ENCODE measurements at regions not wholly inside any gene's neighbourhood (a gene's known extent, or its start where the extent isn't known, plus 50 kb on each side); places are given as distances from the start of the nearest gene placed in this dataset.
A peak's percentile ranks its signal among the peaks of the same experiment; 100 is the strongest.

DNA sequence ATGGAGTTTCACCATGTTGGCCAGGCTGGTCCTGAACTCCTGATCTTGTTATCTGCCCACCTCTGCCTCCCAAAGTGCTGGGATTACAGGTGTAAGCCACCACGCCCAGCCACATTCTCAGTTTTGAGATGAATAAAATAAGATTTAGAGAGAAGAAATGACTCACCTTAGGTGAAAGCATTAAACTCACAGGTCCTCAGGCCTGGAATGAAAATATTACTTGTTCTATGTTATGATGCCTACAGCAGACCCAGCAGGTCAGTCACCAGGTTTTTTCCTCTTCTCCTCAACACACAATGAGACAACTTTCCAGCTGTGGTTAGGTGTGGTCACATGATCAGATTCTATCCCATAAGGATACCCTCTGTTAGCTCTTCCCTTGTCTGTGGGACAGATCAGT lies 150.3 kb downstream of the C16orf95 start:
- TF ChIP-seq EZH2phosphoT487 (IDR thresholded peaks at IDR 0.05; ENCODE audit: low read depth, severe bottlenecking, unreplicated experiment) (no peak), EZH2 (IDR thresholded peaks at IDR 0.05; ENCODE audit: borderline replicate concordance) (no peak)
- TF ChIP-seq, protein P1, sequence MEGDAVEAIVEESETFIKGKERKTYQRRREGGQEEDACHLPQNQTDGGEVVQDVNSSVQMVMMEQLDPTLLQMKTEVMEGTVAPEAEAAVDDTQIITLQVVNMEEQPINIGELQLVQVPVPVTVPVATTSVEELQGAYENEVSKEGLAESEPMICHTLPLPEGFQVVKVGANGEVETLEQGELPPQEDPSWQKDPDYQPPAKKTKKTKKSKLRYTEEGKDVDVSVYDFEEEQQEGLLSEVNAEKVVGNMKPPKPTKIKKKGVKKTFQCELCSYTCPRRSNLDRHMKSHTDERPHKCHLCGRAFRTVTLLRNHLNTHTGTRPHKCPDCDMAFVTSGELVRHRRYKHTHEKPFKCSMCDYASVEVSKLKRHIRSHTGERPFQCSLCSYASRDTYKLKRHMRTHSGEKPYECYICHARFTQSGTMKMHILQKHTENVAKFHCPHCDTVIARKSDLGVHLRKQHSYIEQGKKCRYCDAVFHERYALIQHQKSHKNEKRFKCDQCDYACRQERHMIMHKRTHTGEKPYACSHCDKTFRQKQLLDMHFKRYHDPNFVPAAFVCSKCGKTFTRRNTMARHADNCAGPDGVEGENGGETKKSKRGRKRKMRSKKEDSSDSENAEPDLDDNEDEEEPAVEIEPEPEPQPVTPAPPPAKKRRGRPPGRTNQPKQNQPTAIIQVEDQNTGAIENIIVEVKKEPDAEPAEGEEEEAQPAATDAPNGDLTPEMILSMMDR (IDR thresholded peaks at IDR 0.05; ENCODE audit: poor library complexity) = no peak
- Histone ChIP-seq H4K20me1 (ENCODE audit: insufficient read depth, poor library complexity, severe bottlenecking) (no peaks in the 10 kb centered on the region), H2AFZ (no peak overlapping the region), H3K9me2 (replicated peaks; ENCODE audit: insufficient read depth) (no peaks in the 10 kb centered on the region), H3K36me3 (replicated peaks; ENCODE audit: insufficient read depth, low read depth) (no peaks in the 10 kb centered on the region), H3K27ac (no peak overlapping the region), H3K9me3 (ENCODE audit: low read depth) (no peaks in the 10 kb centered on the region), H3K4me2 (no peak overlapping the region), H3K79me2 (no peaks in the 10 kb centered on the region), H3K27me3 (no peaks in the 10 kb centered on the region), H3K4me1 (ENCODE audit: insufficient read depth) (no peaks in the 10 kb centered on the region), H3K4me3 (no peak overlapping the region)
- DNase-seq (ENCODE audit: low spot score) = no peak
- 95% methylated on average over 1 of the region's 1 CpG for WGBS (ENCODE audit: low lambda C conversion rate, missing lambda C conversion rate)

DNA sequence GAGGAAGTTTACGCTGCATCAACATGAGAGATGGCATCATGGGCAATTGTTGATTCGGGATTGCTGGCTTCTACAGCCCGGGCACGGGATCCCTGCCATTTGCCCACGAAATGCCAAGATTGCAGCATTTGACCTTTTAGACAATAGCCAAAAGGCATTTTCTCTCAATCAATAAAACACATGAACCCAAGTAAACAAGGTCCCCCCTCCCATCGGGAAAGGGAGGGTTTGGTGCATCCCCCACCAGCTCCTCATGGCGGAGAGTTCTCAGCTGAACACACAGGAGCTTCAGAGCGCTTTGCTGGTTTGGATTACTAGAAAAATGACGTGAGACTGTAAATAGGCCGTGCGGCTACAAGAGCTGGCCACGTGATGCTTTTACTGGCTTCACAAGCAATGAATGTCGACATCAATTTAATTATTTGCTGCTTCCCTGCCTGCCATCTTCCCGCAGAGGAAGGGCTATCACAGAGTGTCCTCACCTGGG lies 147.6 kb downstream of the C16orf95 start:
- H3K4me2 ChIP-seq = no peak overlapping the region
- H3K4me3 ChIP-seq = no peak overlapping the region
- no peaks in the 10 kb centered on the region for H3K9me2 ChIP-seq (replicated peaks; ENCODE audit: insufficient read depth)
- WGBS (ENCODE audit: low lambda C conversion rate, missing lambda C conversion rate) = 63% methylated on average over 14 of the region's 14 CpGs
- no peaks in the 10 kb centered on the region for H3K79me2 ChIP-seq
- H2AFZ ChIP-seq = no peak overlapping the region
- H3K36me3 ChIP-seq (replicated peaks; ENCODE audit: insufficient read depth, low read depth) = no peaks in the 10 kb centered on the region
- no peak overlapping the region for H3K27ac ChIP-seq
- H3K27me3 ChIP-seq = no peaks in the 10 kb centered on the region
- TF ChIP-seq EZH2 (IDR thresholded peaks at IDR 0.05; ENCODE audit: borderline replicate concordance) = no peak
- no peak for TF ChIP-seq EZH2phosphoT487 (IDR thresholded peaks at IDR 0.05; ENCODE audit: low read depth, severe bottlenecking, unreplicated experiment)
- TF ChIP-seq, protein P1 (IDR thresholded peaks at IDR 0.05; ENCODE audit: poor library complexity) = no peak
- no peaks in the 10 kb centered on the region for H3K9me3 ChIP-seq (ENCODE audit: low read depth)
- DNase-seq (ENCODE audit: low spot score) = peak; percentile 37
- no peaks in the 10 kb centered on the region for H4K20me1 ChIP-seq (ENCODE audit: insufficient read depth, poor library complexity, severe bottlenecking)
- H3K4me1 ChIP-seq (ENCODE audit: insufficient read depth) = no peaks in the 10 kb centered on the region

DNA sequence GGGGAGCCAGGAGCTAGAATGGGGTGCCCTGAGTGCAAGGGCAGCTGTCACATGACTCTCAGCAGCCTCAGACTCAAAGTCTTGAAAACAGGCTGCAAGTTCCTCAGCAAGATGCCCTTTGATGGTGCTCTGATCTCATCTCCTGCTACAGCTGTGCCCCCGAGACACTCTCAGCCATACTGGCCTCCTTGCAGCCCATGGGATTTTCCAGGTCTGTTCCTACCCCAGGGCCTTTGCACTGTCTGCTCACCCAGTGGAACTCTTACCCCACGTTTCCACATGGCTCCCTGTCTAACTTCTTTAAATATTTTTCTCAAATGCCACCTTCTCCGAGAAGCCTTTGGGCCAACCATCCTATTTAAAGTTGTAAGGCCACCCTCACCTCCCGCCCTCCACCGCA lies 146.9 kb downstream of the C16orf95 start:
- no peak overlapping the region for H3K4me3 ChIP-seq
- no peaks in the 10 kb centered on the region for H3K36me3 ChIP-seq (replicated peaks; ENCODE audit: insufficient read depth, low read depth)
- H4K20me1 ChIP-seq (ENCODE audit: insufficient read depth, poor library complexity, severe bottlenecking) = no peaks in the 10 kb centered on the region
- TF ChIP-seq EZH2phosphoT487 (IDR thresholded peaks at IDR 0.05; ENCODE audit: low read depth, severe bottlenecking, unreplicated experiment) (no peak), EZH2 (IDR thresholded peaks at IDR 0.05; ENCODE audit: borderline replicate concordance) (no peak)
- TF ChIP-seq, protein P1 (IDR thresholded peaks at IDR 0.05; ENCODE audit: poor library complexity) = no peak
- H3K9me3 ChIP-seq (ENCODE audit: low read depth) = no peaks in the 10 kb centered on the region
- no peak overlapping the region for H2AFZ ChIP-seq
- no peaks in the 10 kb centered on the region for H3K79me2 ChIP-seq
- DNase-seq (ENCODE audit: low spot score) = no peak
- H3K4me2 ChIP-seq = no peak overlapping the region
- no peak overlapping the region for H3K27ac ChIP-seq
- H3K9me2 ChIP-seq (replicated peaks; ENCODE audit: insufficient read depth) = no peaks in the 10 kb centered on the region
- 94% methylated on average over 5 of the region's 5 CpGs for WGBS (ENCODE audit: low lambda C conversion rate, missing lambda C conversion rate)
- no peaks in the 10 kb centered on the region for H3K4me1 ChIP-seq (ENCODE audit: insufficient read depth)
- H3K27me3 ChIP-seq = no peaks in the 10 kb centered on the region

DNA sequence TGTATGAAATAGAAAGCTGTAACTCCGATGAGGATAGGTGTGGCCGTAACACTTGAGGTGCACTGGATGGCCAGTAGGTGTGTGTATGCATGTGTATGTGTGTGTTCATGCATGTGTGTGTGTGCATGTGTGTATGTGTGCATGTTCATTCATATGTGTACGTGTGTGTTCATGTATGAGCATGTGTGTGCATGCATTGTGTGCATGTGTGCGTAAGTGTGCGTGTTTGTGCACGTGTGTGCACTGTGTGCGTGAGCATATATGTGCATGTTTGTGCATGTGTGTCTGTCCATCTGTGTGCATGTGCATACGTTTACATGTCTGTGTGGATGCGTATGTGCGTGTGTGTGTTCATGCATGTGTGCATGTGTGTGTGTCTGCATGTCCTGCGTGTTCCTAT lies 145.5 kb downstream of the C16orf95 start:
- H4K20me1 ChIP-seq (ENCODE audit: insufficient read depth, poor library complexity, severe bottlenecking) = no peaks in the 10 kb centered on the region
- H3K9me2 ChIP-seq (replicated peaks; ENCODE audit: insufficient read depth) = no peaks in the 10 kb centered on the region
- H2AFZ ChIP-seq = no peak overlapping the region
- no peak for DNase-seq (ENCODE audit: low spot score)
- no peaks in the 10 kb centered on the region for H3K4me1 ChIP-seq (ENCODE audit: insufficient read depth)
- 97% methylated on average over 11 of the region's 11 CpGs for WGBS (ENCODE audit: low lambda C conversion rate, missing lambda C conversion rate)
- no peak overlapping the region for H3K4me3 ChIP-seq
- H3K4me2 ChIP-seq = no peak overlapping the region
- TF ChIP-seq EZH2phosphoT487 (IDR thresholded peaks at IDR 0.05; ENCODE audit: low read depth, severe bottlenecking, unreplicated experiment) = no peak
- no peak for TF ChIP-seq EZH2 (IDR thresholded peaks at IDR 0.05; ENCODE audit: borderline replicate concordance)
- TF ChIP-seq, protein P1 (IDR thresholded peaks at IDR 0.05; ENCODE audit: poor library complexity) = no peak
- H3K9me3 ChIP-seq (ENCODE audit: low read depth) = no peaks in the 10 kb centered on the region
- no peaks in the 10 kb centered on the region for H3K27me3 ChIP-seq
- H3K79me2 ChIP-seq = no peaks in the 10 kb centered on the region
- no peaks in the 10 kb centered on the region for H3K36me3 ChIP-seq (replicated peaks; ENCODE audit: insufficient read depth, low read depth)
- no peak overlapping the region for H3K27ac ChIP-seq

Data from hepatocyte (in vitro differentiated cells).